Neural cell (in vitro differentiated cells): ENCODE measurements at regions not wholly inside any gene's neighbourhood (a gene's known extent, or its start where the extent isn't known, plus 50 kb on each side); places are given as distances from the start of the nearest gene placed in this dataset.
"Not testable (repeated sequence)": the region's sequence is repeated elsewhere in the genome, so short reads cannot be mapped to it uniquely, and the experiment has no call there.

Source experiments
- H2AFZ ChIP-seq: fragments of 200-600, 300-800 bp; sonication (generic), shearing (Covaris generic); 2 replicates; pipeline ENCODE4 v1.6.0; 2014; ENCODE audit warnings: low read depth, mild to moderate bottlenecking, antibody characterized with exemption, low read length, moderate library complexity
- H3F3A ChIP-seq: fragments of 200-600 bp; shearing (Covaris generic); 2 replicates; pipeline ENCODE4 v1.6.1; 2016; ENCODE audit warnings: mild to moderate bottlenecking, moderate library complexity, mixed read lengths, antibody characterized with exemption, low read length; ENCODE audit not compliant: insufficient read depth, poor library complexity, severe bottlenecking
- H3K27ac ChIP-seq: fragments of 200-600, 300-800 bp; sonication (generic), shearing (Covaris generic); 2 replicates; pipeline ENCODE4 v1.5.1; 2014; ENCODE audit warnings: mild to moderate bottlenecking, low read length, moderate library complexity
- H3K27me3 ChIP-seq: fragments of 300-800, 200-600 bp; sonication (generic), shearing (Covaris generic); 2 replicates; pipeline ENCODE4 v1.6.0; 2014; ENCODE audit warnings: mild to moderate bottlenecking, low read depth, low read length, moderate library complexity; ENCODE audit not compliant: insufficient read depth
- H3K36me3 ChIP-seq: fragments of 300-800, 200-600 bp; sonication (generic), shearing (Covaris generic); 2 replicates; pipeline ENCODE4 v1.5.1; 2014; ENCODE audit warnings: mild to moderate bottlenecking, antibody characterized with exemption, low read length, moderate library complexity; ENCODE audit not compliant: insufficient read depth
- H3K4me2 ChIP-seq: fragments of 300-800, 200-600 bp; sonication (generic), shearing (Covaris generic); 2 replicates; pipeline ENCODE4 v1.6.0; 2014; ENCODE audit warnings: mild to moderate bottlenecking, low read length
- H3K4me3 ChIP-seq: fragments of 300-800, 200-600 bp; sonication (generic), shearing (Covaris generic); 2 replicates; pipeline ENCODE4 v1.5.1; 2014; ENCODE audit warnings: mild to moderate bottlenecking, low read length, moderate library complexity
- H3K79me2 ChIP-seq: fragments of 200-600 bp; shearing (Covaris generic); replicated peaks from 2 replicates; pipeline ENCODE4 v1.6.0; 2014; ENCODE audit warnings: mild to moderate bottlenecking, low read length, moderate library complexity; ENCODE audit not compliant: insufficient read depth
- H3K9ac ChIP-seq: fragments of 300-800, 200-600 bp; sonication (generic), shearing (Covaris generic); 2 replicates; pipeline ENCODE4 v1.6.1; 2016; ENCODE audit warnings: mild to moderate bottlenecking, low read length, mixed read lengths
- H3K9me2 ChIP-seq: fragments of 200-600 bp; shearing (Covaris generic); 2 replicates; pipeline ENCODE4 v1.6.1; 2016; ENCODE audit warnings: mild to moderate bottlenecking, low read length, mixed read lengths; ENCODE audit not compliant: insufficient read depth
- H3K9me3 ChIP-seq: fragments of 200-600, 300-800 bp; sonication (generic), shearing (Covaris generic); 2 replicates; pipeline ENCODE4 v1.6.1; 2016; ENCODE audit warnings: mild to moderate bottlenecking, mixed run types, low read length, moderate library complexity, mixed read lengths
- H4K20me1 ChIP-seq: fragments of 200-600 bp; shearing (Covaris generic); 2 replicates; pipeline ENCODE4 v1.6.1; 2016; ENCODE audit warnings: mild to moderate bottlenecking, mixed run types; ENCODE audit not compliant: insufficient read depth
- CTCF ChIP-seq: fragments of 450-650 bp; IDR thresholded peaks from 2 replicates; pipeline ENCODE4 v1.5.1; 2014; ENCODE audit warnings: antibody characterized with exemption, mild to moderate bottlenecking, moderate library complexity; ENCODE audit not compliant: poor library complexity, severe bottlenecking
- EP300 ChIP-seq: fragments of 450-650 bp; conservative IDR thresholded peaks from 2 replicates; pipeline ENCODE4 v1.6.1; 2014; ENCODE audit warnings: antibody characterized with exemption, mild to moderate bottlenecking, moderate library complexity; ENCODE audit not compliant: poor library complexity, severe bottlenecking
- EZH2 ChIP-seq: fragments of 200-600, 300-800 bp; shearing (Covaris generic), sonication (generic); IDR thresholded peaks from 2 replicates; pipeline ENCODE4 v1.6.1; 2014; ENCODE audit warnings: antibody characterized with exemption, low read length, borderline replicate concordance, mild to moderate bottlenecking; ENCODE audit not compliant: insufficient read depth, poor library complexity, severe bottlenecking
- MXI1 ChIP-seq: fragments of 450-650 bp; conservative IDR thresholded peaks from 2 replicates; pipeline ENCODE4 v1.6.1; 2014; ENCODE audit warnings: antibody characterized with exemption, mild to moderate bottlenecking; ENCODE audit not compliant: poor library complexity, severe bottlenecking
- POLR2AphosphoS5 ChIP-seq: IDR thresholded peaks from 2 replicates; pipeline ENCODE4 v1.6.1; 2012
- RAD21 ChIP-seq: fragments of 450-650 bp; conservative IDR thresholded peaks from 2 replicates; pipeline ENCODE4 v1.6.1; 2014; ENCODE audit warnings: antibody characterized with exemption, mild to moderate bottlenecking, moderate library complexity
- SMC3 ChIP-seq: fragments of 450-650 bp; conservative IDR thresholded peaks from 2 replicates; pipeline ENCODE4 v1.6.1; 2014; ENCODE audit warnings: antibody characterized with exemption, mild to moderate bottlenecking, moderate library complexity; ENCODE audit not compliant: poor library complexity
- TAF1 ChIP-seq: IDR thresholded peaks from 2 replicates; pipeline ENCODE4 v1.6.1; 2012; ENCODE audit warnings: low read depth
- TF ChIP-seq, protein P1 (sequence below): IDR thresholded peaks from 2 replicates; pipeline ENCODE4 v1.6.1; 2012; ENCODE audit warnings: borderline replicate concordance

- H3K9ac ChIP-seq: no peak overlapping the region
- H3K27ac ChIP-seq: no peak overlapping the region
- no peaks in the 10 kb centered on the region for H3K9me2 ChIP-seq
- H2AFZ ChIP-seq: no peak overlapping the region
- H4K20me1 ChIP-seq: no peaks in the 10 kb centered on the region
- H3F3A ChIP-seq: no peaks in the 10 kb centered on the region
- H3K4me3 ChIP-seq: no peak overlapping the region
- H3K36me3 ChIP-seq: no peaks in the 10 kb centered on the region
- TF ChIP-seq EP300 (no peak), SMC3 (no peak), CTCF (no peak), EZH2 (no peak), POLR2AphosphoS5 (no peak), MXI1 (no peak), TAF1 (no peak), RAD21 (no peak)
- TF ChIP-seq, protein P1, sequence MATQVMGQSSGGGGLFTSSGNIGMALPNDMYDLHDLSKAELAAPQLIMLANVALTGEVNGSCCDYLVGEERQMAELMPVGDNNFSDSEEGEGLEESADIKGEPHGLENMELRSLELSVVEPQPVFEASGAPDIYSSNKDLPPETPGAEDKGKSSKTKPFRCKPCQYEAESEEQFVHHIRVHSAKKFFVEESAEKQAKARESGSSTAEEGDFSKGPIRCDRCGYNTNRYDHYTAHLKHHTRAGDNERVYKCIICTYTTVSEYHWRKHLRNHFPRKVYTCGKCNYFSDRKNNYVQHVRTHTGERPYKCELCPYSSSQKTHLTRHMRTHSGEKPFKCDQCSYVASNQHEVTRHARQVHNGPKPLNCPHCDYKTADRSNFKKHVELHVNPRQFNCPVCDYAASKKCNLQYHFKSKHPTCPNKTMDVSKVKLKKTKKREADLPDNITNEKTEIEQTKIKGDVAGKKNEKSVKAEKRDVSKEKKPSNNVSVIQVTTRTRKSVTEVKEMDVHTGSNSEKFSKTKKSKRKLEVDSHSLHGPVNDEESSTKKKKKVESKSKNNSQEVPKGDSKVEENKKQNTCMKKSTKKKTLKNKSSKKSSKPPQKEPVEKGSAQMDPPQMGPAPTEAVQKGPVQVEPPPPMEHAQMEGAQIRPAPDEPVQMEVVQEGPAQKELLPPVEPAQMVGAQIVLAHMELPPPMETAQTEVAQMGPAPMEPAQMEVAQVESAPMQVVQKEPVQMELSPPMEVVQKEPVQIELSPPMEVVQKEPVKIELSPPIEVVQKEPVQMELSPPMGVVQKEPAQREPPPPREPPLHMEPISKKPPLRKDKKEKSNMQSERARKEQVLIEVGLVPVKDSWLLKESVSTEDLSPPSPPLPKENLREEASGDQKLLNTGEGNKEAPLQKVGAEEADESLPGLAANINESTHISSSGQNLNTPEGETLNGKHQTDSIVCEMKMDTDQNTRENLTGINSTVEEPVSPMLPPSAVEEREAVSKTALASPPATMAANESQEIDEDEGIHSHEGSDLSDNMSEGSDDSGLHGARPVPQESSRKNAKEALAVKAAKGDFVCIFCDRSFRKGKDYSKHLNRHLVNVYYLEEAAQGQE: no peak
- H3K79me2 ChIP-seq: no peaks in the 10 kb centered on the region
- no peaks in the 10 kb centered on the region for H3K27me3 ChIP-seq
- H3K9me3 ChIP-seq: no peaks in the 10 kb centered on the region
- H3K4me2 ChIP-seq: no peak overlapping the region
Observed at GRCh38 chr7:55730197-55730596, 132.4 kb downstream of the SEPTIN14 start.

- Histone ChIP-seq H3K9me3 (no peaks in the 10 kb centered on the region), H3K9ac (no peak overlapping the region), H3K79me2 (no peaks in the 10 kb centered on the region), H3K36me3 (no peaks in the 10 kb centered on the region), H3K4me3 (no peak overlapping the region), H2AFZ (no peak overlapping the region), H3K27me3 (no peaks in the 10 kb centered on the region), H3F3A (no peaks in the 10 kb centered on the region), H3K4me2 (no peak overlapping the region), H4K20me1 (no peaks in the 10 kb centered on the region), H3K9me2 (no peaks in the 10 kb centered on the region), H3K27ac (no peak overlapping the region)
- TF ChIP-seq EP300 (no peak), RAD21 (no peak), SMC3 (no peak), CTCF (no peak), POLR2AphosphoS5 (no peak), MXI1 (no peak)
Observed at GRCh38 chr7:55723621-55723941, 139.0 kb downstream of the SEPTIN14 start.

DNA sequence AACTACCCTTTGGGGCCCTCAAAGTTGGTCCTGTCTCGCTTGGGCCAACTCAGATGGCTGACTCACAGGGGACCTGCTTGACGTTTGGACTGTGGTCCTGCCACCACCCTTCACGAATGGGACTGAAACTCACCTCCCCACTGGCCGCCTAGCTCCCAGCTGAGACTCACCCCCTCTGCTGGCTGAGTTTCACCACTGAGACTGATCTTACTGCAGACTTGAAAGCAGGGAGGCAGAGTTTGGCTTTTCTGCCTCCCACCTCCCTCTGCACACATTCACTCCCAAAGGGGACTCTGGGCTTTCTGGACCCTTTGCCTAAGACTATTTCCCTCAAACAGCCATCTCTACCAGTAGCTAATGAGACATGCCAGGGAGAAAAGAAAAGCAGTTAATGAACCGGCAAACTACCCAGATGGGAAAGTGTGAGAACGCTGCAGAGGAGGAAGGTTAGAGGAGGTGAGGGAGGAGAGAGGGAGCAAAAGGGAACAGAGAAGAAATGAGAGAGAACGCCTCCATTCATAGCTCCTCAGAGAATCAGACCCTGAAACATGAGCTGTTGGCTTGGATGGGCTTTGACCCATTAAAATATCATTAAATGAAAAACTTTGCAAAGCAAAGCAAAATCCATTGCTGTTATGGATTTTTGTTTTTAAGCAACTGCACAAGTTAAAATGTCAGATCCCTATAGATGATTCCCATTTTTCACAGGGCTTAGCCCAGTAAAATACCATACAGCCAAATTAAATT, 139.5 kb downstream of the SEPTIN14 start:
- not testable (repeated sequence) for H3K79me2 ChIP-seq, H3K9me2 ChIP-seq, H2AFZ ChIP-seq, H3K9me3 ChIP-seq, H4K20me1 ChIP-seq, H3K4me3 ChIP-seq, H3K27ac ChIP-seq, H3K27me3 ChIP-seq, H3K36me3 ChIP-seq, H3K9ac ChIP-seq, H3K4me2 ChIP-seq, H3F3A ChIP-seq

GRCh38 chr7:55721004-55721403, 141.5 kb downstream of the SEPTIN14 start:
- not testable (repeated sequence) for H3K27ac ChIP-seq, H3K9ac ChIP-seq, H3K79me2 ChIP-seq, H3K9me3 ChIP-seq, H3K4me2 ChIP-seq, H3K4me3 ChIP-seq, H3K9me2 ChIP-seq, H2AFZ ChIP-seq, H3F3A ChIP-seq, H3K27me3 ChIP-seq, H4K20me1 ChIP-seq, H3K36me3 ChIP-seq
